CD14-positive monocyte (primary cell): ENCODE measurements at regions not wholly inside any gene's neighbourhood (a gene's known extent, or its start where the extent isn't known, plus 50 kb on each side); places are given as distances from the start of the nearest gene placed in this dataset.

Source experiments
- DNase-seq, 3 donors: peaks; one replicate each; pipeline ENCODE4 v3.0.0-alpha.2; 2011 to 2022
- H2AFZ ChIP-seq: 2 replicates; pipeline ENCODE4 v1.6.0; 2012; ENCODE audit warnings: mild to moderate bottlenecking, low read depth, low read length, inconsistent platforms; ENCODE audit not compliant: insufficient read depth, poor library complexity, severe bottlenecking
- H3K27ac ChIP-seq, 2 donors: 1 replicate in 1 of 2; 2 replicates in 1 of 2; pipeline ENCODE4 v1.5.1; 2012 to 2013; ENCODE audit warnings: low read length in 2 of 2, control low read depth in 1 of 2, inconsistent platforms in 1 of 2, low read depth in 1 of 2, mild to moderate bottlenecking in 1 of 2
- H3K27me3 ChIP-seq, 2 donors: one replicate each; pipeline versions ENCODE4 v1.6.0 to v1.6.1; 2011 to 2013; ENCODE audit warnings: low read length in 2 of 2; ENCODE audit not compliant: control insufficient read depth in 2 of 2, insufficient read depth in 2 of 2
- H3K36me3 ChIP-seq, 2 donors: replicated peaks in 1 of 2; 1 replicate in 1 of 2; 2 replicates in 1 of 2; pipeline versions ENCODE4 v1.5.1 to v1.6.1; 2012 to 2013; ENCODE audit warnings: low read length in 2 of 2, control low read depth in 1 of 2, inconsistent platforms in 1 of 2, mild to moderate bottlenecking in 1 of 2; ENCODE audit not compliant: insufficient read depth in 2 of 2, control insufficient read depth in 1 of 2
- H3K4me1 ChIP-seq, 2 donors: 1 replicate in 1 of 2; 2 replicates in 1 of 2; pipeline versions ENCODE4 v1.5.1 to v1.6.1; 2012 to 2013; ENCODE audit warnings: low read length in 2 of 2, control low read depth in 1 of 2, inconsistent platforms in 1 of 2, mild to moderate bottlenecking in 1 of 2, moderate library complexity in 1 of 2; ENCODE audit not compliant: insufficient read depth in 2 of 2, control insufficient read depth in 1 of 2
- H3K4me2 ChIP-seq: replicated peaks from 2 replicates; pipeline ENCODE3; 2012; ENCODE audit warnings: low read length, moderate library complexity, mild to moderate bottlenecking; ENCODE audit not compliant: poor library complexity, severe bottlenecking; ENCODE audit errors: extremely low read depth
- H3K4me3 ChIP-seq, 3 experiments: fragments of 200-600 bp in 1 of 3; sonication (generic) in 1 of 3; replicated peaks in 1 of 3; 1 replicate in 2 of 3; 2 replicates in 1 of 3; pipeline ENCODE4 v1.5.1; 2011 to 2013; ENCODE audit warnings: low read length in 3 of 3, mild to moderate bottlenecking in 3 of 3, control low read depth in 2 of 3, low read depth in 2 of 3, inconsistent platforms in 1 of 3, moderate library complexity in 1 of 3
- H3K79me2 ChIP-seq: 2 replicates; pipeline ENCODE4 v1.6.0; 2012; ENCODE audit warnings: mild to moderate bottlenecking, control low read depth, inconsistent platforms, low read length, moderate library complexity; ENCODE audit not compliant: insufficient read depth
- H3K9ac ChIP-seq: 2 replicates; pipeline ENCODE4 v1.6.0; 2017; ENCODE audit warnings: low read length, mild to moderate bottlenecking; ENCODE audit not compliant: insufficient read depth, poor library complexity, severe bottlenecking
- H3K9me3 ChIP-seq, 2 donors: replicated peaks in 1 of 2; 1 replicate in 1 of 2; 2 replicates in 1 of 2; pipeline versions ENCODE4 v1.5.1 to v1.6.1; 2012 to 2013; ENCODE audit warnings: low read length in 2 of 2, control low read depth in 1 of 2; ENCODE audit not compliant: control insufficient read depth in 1 of 2, insufficient read depth in 1 of 2
- H4K20me1 ChIP-seq: 2 replicates; pipeline ENCODE4 v1.6.0; 2012; ENCODE audit warnings: mild to moderate bottlenecking, low read length, control low read depth, moderate library complexity; ENCODE audit not compliant: insufficient read depth
- H3K27ac Mint-ChIP-seq, 7 donors: one replicate each; pipeline ENCODE4 v1.8.0; 2020; ENCODE audit warnings: mild to moderate bottlenecking in 7 of 7, mixed read lengths in 7 of 7, moderate library complexity in 6 of 7, inconsistent platforms in 2 of 7
- H3K27me3 Mint-ChIP-seq, 3 donors: one replicate each; pipeline ENCODE4 v1.8.0; 2021 to 2022; ENCODE audit warnings: low read depth in 3 of 3, mild to moderate bottlenecking in 3 of 3, mixed read lengths in 3 of 3, moderate library complexity in 3 of 3, inconsistent platforms in 1 of 3
- H3K36me3 Mint-ChIP-seq, 2 donors: one replicate each; pipeline ENCODE4 v1.8.0; 2020; ENCODE audit warnings: mixed read lengths in 2 of 2, inconsistent platforms in 1 of 2, mild to moderate bottlenecking in 1 of 2
- H3K4me1 Mint-ChIP-seq: one replicate; pipeline ENCODE4 v1.8.0; 2020; ENCODE audit warnings: mild to moderate bottlenecking, mixed read lengths
- H3K4me3 Mint-ChIP-seq, 2 donors: one replicate each; pipeline ENCODE4 v1.8.0; 2020; ENCODE audit warnings: mild to moderate bottlenecking in 2 of 2, mixed read lengths in 2 of 2, moderate library complexity in 1 of 2
- H3K9me3 Mint-ChIP-seq, 7 donors: one replicate each; pipeline ENCODE4 v1.8.0; 2020 to 2022; ENCODE audit warnings: mixed read lengths in 7 of 7, mild to moderate bottlenecking in 6 of 7, moderate library complexity in 6 of 7, inconsistent platforms in 2 of 7
- WGBS: methylation state at CpG from one replicate; pipeline ENCODE4 v1.1.5; 2013; ENCODE audit warnings: missing lambda C conversion rate; ENCODE audit not compliant: insufficient coverage; 5-methylcytosine and 5-hydroxymethylcytosine counted together
- intact Hi-C, 2 donors: fragments of 100-400 bp; cut with micrococcal nuclease; formaldehyde crosslinking; loops; one replicate each; pipeline versions ENCODE4 v1.15.0 to v1.15.1; 2023
- TF ChIP-seq, protein P1 (sequence below): fragments of 200-600 bp; IDR thresholded peaks from one replicate; pipeline ENCODE4 v1.8.0; 2022; ENCODE audit warnings: antibody characterized with exemption, mild to moderate bottlenecking

DNA sequence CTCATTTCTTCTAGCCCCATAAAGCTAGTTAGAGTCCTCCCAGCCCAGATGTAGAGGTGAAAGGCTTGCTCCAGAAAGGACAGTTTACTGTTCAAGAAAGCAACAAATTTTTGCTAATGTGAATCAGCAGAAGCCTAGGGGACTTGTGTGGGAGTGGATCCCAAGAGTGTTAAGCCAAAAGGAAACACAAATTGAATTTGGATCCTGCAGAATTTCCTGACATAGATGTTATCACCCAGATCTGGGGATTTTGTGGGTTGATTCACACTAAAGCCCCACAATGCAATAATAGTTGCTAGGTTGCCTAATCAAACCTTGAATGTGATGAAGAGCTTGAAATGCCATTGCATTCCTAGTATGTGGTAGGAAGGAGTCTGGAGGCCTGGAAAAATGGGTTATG, 135.2 kb upstream of the HS3ST3A1 start:
- no peaks in the 10 kb centered on the region for H4K20me1 ChIP-seq
- no peak overlapping the region for H2AFZ ChIP-seq
- no peak overlapping the region for H3K4me3 Mint-ChIP-seq
- no peak overlapping the region for H3K9ac ChIP-seq
- no peak overlapping the region for H3K27ac ChIP-seq
- H3K9me3 Mint-ChIP-seq = peaks cover 2 to 15% (median 5%) of the 10 kb centered on the region in 7 donors
- intact Hi-C loops = no loop called here
- no peaks in the 10 kb centered on the region for H3K4me1 ChIP-seq
- no peaks in the 10 kb centered on the region for H3K27me3 ChIP-seq
- H3K27ac Mint-ChIP-seq = no peak overlapping the region
- H3K36me3 Mint-ChIP-seq = no peaks in the 10 kb centered on the region
- H3K4me1 Mint-ChIP-seq = no peaks in the 10 kb centered on the region
- peaks cover 1 to 2% (median 2%) of the 10 kb centered on the region in 3 donors for H3K27me3 Mint-ChIP-seq
- no peak for DNase-seq
- no peak overlapping the region for H3K4me2 ChIP-seq
- no peaks in the 10 kb centered on the region for H3K36me3 ChIP-seq
- H3K79me2 ChIP-seq = no peaks in the 10 kb centered on the region
- no peak overlapping the region for H3K4me3 ChIP-seq
- H3K9me3 ChIP-seq = peaks cover 0 to 7% of the 10 kb centered on the region in 2 donors
- TF ChIP-seq, protein P1, sequence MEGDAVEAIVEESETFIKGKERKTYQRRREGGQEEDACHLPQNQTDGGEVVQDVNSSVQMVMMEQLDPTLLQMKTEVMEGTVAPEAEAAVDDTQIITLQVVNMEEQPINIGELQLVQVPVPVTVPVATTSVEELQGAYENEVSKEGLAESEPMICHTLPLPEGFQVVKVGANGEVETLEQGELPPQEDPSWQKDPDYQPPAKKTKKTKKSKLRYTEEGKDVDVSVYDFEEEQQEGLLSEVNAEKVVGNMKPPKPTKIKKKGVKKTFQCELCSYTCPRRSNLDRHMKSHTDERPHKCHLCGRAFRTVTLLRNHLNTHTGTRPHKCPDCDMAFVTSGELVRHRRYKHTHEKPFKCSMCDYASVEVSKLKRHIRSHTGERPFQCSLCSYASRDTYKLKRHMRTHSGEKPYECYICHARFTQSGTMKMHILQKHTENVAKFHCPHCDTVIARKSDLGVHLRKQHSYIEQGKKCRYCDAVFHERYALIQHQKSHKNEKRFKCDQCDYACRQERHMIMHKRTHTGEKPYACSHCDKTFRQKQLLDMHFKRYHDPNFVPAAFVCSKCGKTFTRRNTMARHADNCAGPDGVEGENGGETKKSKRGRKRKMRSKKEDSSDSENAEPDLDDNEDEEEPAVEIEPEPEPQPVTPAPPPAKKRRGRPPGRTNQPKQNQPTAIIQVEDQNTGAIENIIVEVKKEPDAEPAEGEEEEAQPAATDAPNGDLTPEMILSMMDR = no peak

DNA sequence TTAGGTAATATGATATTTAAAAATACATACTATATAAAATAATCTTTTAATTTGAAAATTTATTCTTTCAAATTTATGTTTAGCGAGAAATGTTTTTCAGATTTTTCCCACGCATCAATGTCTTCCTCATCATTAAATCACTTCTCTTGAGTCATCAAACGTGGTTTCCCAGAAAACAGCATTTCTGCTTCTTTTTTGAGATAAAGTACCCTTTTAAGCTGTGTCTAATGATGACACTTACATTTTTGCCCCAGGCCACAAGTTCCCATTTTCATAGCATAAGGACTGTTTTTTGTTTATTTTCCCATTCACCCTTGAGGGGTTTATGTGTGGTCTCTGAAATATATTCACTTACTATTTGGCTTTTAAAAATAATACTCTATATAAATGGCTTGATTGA, 139.0 kb upstream of the HS3ST3A1 start:
- H3K4me1 Mint-ChIP-seq = no peaks in the 10 kb centered on the region

More for the DNA sequence above, 139.0 kb upstream of the HS3ST3A1 start:
- no peaks in the 10 kb centered on the region for H3K79me2 ChIP-seq
- Mint-ChIP-seq H3K27ac (no peak overlapping the region), H3K9me3 (peaks cover 2 to 19% (median 8%) of the 10 kb centered on the region in 7 donors), H3K36me3 (no peaks in the 10 kb centered on the region), H3K27me3 (peaks cover 4 to 7% (median 7%) of the 10 kb centered on the region in 3 donors), H3K4me3 (no peak overlapping the region)
- H3K4me1 ChIP-seq = no peaks in the 10 kb centered on the region
- no peaks in the 10 kb centered on the region for H4K20me1 ChIP-seq
- no peaks in the 10 kb centered on the region for H3K9me3 ChIP-seq
- TF ChIP-seq, protein P1 = no peak
- DNase-seq = no peak
- no CpG with 5 or more reads among the region's 3 CpGs for WGBS
- H3K4me3 ChIP-seq = no peak overlapping the region
- intact Hi-C loops = no loop called here
- H3K27ac ChIP-seq = no peak overlapping the region
- no peaks in the 10 kb centered on the region for H3K27me3 ChIP-seq
- H3K36me3 ChIP-seq = no peaks in the 10 kb centered on the region
- no peak overlapping the region for H3K9ac ChIP-seq
- H3K4me2 ChIP-seq = no peak overlapping the region
- H2AFZ ChIP-seq = no peak overlapping the region
